Uterus (tissue), 2 donors: ENCODE measurements at regions not wholly inside any gene's neighbourhood (a gene's known extent, or its start where the extent isn't known, plus 50 kb on each side); places are given as distances from the start of the nearest gene placed in this dataset.

Experiments used
- POLR2A ChIP-seq, 2 donors: fragments of 450-650 bp; IDR thresholded peaks; one replicate each; pipeline ENCODE4 v1.6.1; 2016; ENCODE audit warnings: antibody characterized with exemption in 2 of 2, mild to moderate bottlenecking in 1 of 2, moderate library complexity in 1 of 2
- TF ChIP-seq, protein P1 (sequence below), 4 experiments: fragments of 200-600 bp in 2 of 4; fragments of 450-650 bp in 2 of 4; sonication (generic) in 2 of 4; IDR thresholded peaks; one replicate each; pipeline ENCODE4 v1.5.1; 2016 to 2019; ENCODE audit warnings: antibody characterized with exemption in 4 of 4, mild to moderate bottlenecking in 2 of 4, moderate library complexity in 1 of 4

DNA sequence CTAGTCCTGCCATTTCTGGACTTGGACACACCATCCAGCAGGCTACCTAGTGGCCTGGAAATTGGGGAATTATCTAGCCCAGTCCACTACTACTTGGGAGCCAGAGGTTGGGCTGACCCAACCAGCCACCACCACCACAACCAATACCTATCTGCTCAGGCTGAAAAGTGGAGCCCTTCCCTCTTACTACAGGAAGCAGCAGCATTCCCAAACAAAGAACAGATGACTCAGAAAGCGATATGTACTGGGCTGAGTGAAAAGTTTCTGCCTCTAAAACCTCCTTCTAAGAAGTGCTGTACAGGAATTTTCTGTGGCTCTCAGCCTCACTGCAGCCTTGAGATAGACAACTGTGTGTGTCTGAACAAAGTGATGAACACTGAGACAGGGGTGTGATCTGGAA lies 279.4 kb downstream of the CDH10 start:
- TF ChIP-seq, protein P1, sequence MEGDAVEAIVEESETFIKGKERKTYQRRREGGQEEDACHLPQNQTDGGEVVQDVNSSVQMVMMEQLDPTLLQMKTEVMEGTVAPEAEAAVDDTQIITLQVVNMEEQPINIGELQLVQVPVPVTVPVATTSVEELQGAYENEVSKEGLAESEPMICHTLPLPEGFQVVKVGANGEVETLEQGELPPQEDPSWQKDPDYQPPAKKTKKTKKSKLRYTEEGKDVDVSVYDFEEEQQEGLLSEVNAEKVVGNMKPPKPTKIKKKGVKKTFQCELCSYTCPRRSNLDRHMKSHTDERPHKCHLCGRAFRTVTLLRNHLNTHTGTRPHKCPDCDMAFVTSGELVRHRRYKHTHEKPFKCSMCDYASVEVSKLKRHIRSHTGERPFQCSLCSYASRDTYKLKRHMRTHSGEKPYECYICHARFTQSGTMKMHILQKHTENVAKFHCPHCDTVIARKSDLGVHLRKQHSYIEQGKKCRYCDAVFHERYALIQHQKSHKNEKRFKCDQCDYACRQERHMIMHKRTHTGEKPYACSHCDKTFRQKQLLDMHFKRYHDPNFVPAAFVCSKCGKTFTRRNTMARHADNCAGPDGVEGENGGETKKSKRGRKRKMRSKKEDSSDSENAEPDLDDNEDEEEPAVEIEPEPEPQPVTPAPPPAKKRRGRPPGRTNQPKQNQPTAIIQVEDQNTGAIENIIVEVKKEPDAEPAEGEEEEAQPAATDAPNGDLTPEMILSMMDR (IDR thresholded peaks at IDR 0.05) = no peak
- TF ChIP-seq POLR2A (IDR thresholded peaks at IDR 0.05) = no peak
